ENCODE measurements at regions not wholly inside any gene's neighbourhood (a gene's known extent, or its start where the extent isn't known, plus 50 kb on each side); places are given as distances from the start of the nearest gene placed in this dataset.
"Not testable (repeated sequence)": the region's sequence is repeated elsewhere in the genome, so short reads cannot be mapped to it uniquely, and the experiment has no call there.

GRCh38 chr21:10366210-10366609, 155.2 kb upstream of the TPTE start:
- not testable (repeated sequence) for DNase-seq (ENCODE audit: low read depth)

GRCh38 chr21:10367586-10367985, 153.8 kb upstream of the TPTE start:
- DNase-seq (ENCODE audit: low read depth) = not testable (repeated sequence)

GRCh38 chr21:10368323-10368798, 153.0 kb upstream of the TPTE start:
- DNase-seq (ENCODE audit: low read depth) = not testable (repeated sequence)

- DNase-seq (ENCODE audit: low read depth) = not testable (repeated sequence)
Observed at GRCh38 chr21:10369289-10369688, 152.1 kb upstream of the TPTE start.

GRCh38 chr21:10377758-10378157, 143.6 kb upstream of the TPTE start:
- not testable (repeated sequence) for DNase-seq (ENCODE audit: low read depth)

- not testable (repeated sequence) for DNase-seq (ENCODE audit: low read depth)
Observed at GRCh38 chr21:10379816-10380215, 141.6 kb upstream of the TPTE start.

GRCh38 chr21:10381687-10382060, 139.7 kb upstream of the TPTE start:
- not testable (repeated sequence) for DNase-seq (ENCODE audit: low read depth)

- not testable (repeated sequence) for DNase-seq (ENCODE audit: low read depth)
Observed at GRCh38 chr21:10382135-10382534, 139.2 kb upstream of the TPTE start.

- not testable (repeated sequence) for DNase-seq (ENCODE audit: low read depth)
Observed at GRCh38 chr21:10382580-10382979, 138.8 kb upstream of the TPTE start.

- not testable (repeated sequence) for DNase-seq (ENCODE audit: low read depth)
Observed at GRCh38 chr21:10383571-10383970, 137.8 kb upstream of the TPTE start.

- not testable (repeated sequence) for DNase-seq (ENCODE audit: low read depth)
Observed at GRCh38 chr21:10384304-10384861, 137.0 kb upstream of the TPTE start.

- not testable (repeated sequence) for DNase-seq (ENCODE audit: low read depth)
Observed at GRCh38 chr21:10385202-10385601, 136.2 kb upstream of the TPTE start.

- not testable (repeated sequence) for DNase-seq (ENCODE audit: low read depth)
Observed at GRCh38 chr21:10385898-10386527, 135.4 kb upstream of the TPTE start.

GRCh38 chr21:10387692-10388450, 133.5 kb upstream of the TPTE start:
- DNase-seq (ENCODE audit: low read depth) = not testable (repeated sequence)

GRCh38 chr21:10388625-10389024, 132.8 kb upstream of the TPTE start:
- not testable (repeated sequence) for DNase-seq (ENCODE audit: low read depth)

- DNase-seq (ENCODE audit: low read depth) = not testable (repeated sequence)
Observed at GRCh38 chr21:10392301-10392700, 129.1 kb upstream of the TPTE start.

GRCh38 chr21:10395963-10396362, 125.4 kb upstream of the TPTE start:
- not testable (repeated sequence) for DNase-seq (ENCODE audit: low read depth)

- DNase-seq (ENCODE audit: low read depth) = not testable (repeated sequence)
Observed at GRCh38 chr21:10397495-10397915, 123.9 kb upstream of the TPTE start.

GRCh38 chr21:10398692-10399489, 122.5 kb upstream of the TPTE start:
- not testable (repeated sequence) for DNase-seq (ENCODE audit: low read depth)

GRCh38 chr21:10400622-10401361, 120.6 kb upstream of the TPTE start:
- DNase-seq (ENCODE audit: low read depth) = not testable (repeated sequence)
